ENCODE measurements at regions not wholly inside any gene's neighbourhood (a gene's known extent, or its start where the extent isn't known, plus 50 kb on each side); places are given as distances from the start of the nearest gene placed in this dataset.

DNA sequence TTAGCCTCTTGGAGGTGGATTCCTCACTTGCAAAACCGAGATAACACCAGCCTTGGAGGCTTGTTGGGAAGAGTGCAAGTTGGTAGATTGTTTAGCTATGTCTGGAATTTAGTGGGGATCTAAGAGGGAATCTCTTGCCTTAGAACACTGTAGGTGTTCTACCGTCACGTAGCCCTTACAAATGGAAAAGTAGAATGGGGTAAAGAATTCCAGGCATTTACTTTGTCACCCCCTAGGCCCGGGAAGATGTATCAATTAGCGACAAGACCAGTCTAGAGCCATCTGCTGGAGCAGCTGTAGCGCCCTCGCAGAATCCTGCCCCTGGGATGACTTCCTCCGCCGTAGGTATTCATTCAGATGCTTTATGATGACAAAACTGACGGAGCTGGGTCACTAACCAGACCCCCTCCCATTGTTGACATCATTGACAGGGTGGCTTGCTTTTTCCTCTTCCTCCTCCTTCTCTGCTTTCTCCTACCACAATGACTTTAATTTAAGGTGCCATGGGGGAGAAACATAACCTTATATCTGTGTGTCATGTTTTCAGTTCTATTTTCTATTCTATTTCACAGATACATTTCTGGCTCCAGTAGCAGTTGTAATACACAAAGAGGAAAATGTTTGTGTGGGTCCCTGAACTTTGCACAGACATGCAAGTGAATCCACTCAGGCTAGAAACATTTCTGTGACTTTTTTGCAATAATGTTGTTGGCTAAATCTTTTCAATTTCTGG is 262.6 kb upstream of the LYZL1 start:
- TF ChIP-seq, protein P1, sequence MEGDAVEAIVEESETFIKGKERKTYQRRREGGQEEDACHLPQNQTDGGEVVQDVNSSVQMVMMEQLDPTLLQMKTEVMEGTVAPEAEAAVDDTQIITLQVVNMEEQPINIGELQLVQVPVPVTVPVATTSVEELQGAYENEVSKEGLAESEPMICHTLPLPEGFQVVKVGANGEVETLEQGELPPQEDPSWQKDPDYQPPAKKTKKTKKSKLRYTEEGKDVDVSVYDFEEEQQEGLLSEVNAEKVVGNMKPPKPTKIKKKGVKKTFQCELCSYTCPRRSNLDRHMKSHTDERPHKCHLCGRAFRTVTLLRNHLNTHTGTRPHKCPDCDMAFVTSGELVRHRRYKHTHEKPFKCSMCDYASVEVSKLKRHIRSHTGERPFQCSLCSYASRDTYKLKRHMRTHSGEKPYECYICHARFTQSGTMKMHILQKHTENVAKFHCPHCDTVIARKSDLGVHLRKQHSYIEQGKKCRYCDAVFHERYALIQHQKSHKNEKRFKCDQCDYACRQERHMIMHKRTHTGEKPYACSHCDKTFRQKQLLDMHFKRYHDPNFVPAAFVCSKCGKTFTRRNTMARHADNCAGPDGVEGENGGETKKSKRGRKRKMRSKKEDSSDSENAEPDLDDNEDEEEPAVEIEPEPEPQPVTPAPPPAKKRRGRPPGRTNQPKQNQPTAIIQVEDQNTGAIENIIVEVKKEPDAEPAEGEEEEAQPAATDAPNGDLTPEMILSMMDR (IDR thresholded peaks at IDR 0.05; ENCODE audit: insufficient read depth, low read length) = no peak
- H3K4me3 ChIP-seq (ENCODE audit: low read depth, low read length) = no peak overlapping the region
- no peak for DNase-seq (ENCODE audit: low read depth)

DNA sequence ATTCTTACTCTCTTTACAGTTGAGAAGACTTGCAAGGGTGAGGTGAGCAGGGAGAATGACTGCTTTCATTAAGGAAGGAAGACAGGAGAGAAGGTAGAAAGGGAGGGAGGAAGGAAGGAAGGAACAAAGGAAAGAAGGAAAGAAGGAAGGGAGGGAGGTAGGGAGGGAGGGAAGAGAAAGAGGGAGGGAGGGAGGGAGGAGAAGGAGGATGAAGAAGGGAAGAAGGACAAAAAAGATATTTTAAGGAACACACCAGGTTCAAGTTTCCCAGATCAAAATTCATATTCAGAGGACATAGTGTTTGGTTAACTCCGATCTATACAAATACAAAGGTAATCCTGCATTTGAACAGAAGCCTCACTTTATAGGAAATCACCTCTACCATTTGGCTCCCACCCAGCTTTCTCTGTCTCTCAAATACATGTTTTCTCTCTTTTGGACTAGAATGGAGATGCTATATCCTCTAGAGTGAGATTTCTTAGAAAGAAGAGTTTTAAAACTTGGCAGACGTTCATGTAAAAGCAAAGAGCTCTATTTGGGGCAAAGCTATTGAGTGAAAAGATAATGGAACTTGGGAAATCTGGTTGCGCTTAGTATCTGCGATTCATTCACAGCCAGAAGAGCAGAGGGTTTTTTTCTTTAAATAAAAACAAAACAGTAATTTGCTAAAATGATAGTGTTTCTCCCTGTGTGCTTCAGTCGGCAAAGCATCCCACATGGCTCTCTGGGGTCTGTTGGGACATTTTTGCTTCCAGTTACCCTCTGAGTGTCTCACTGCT is 261.9 kb upstream of the LYZL1 start:
- TF ChIP-seq, protein P1 (IDR thresholded peaks at IDR 0.05; ENCODE audit: insufficient read depth, low read length) = no peak
- no peak overlapping the region for H3K4me3 ChIP-seq (ENCODE audit: low read depth, low read length)
- DNase-seq (ENCODE audit: low read depth) = no peak

DNA sequence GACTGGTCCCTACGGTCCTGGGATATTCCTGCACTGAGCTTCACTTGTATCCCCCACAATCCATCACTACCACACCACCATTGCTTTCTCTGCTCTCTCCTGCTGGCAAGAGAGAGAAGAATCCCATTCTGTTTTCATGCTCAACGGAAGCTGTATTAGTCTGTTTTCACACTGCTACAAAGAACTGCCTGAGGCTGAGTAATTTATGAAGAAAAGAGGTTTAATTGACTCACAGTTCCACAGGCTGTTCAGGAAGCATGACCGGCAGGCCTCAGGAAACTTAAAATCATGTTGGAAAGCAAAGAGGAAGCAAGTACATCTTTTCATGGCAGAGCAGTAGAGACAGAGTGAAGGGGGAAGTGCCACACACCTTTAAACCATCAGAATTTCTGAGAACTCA is 260.4 kb upstream of the LYZL1 start:
- DNase-seq (ENCODE audit: low read depth) = no peak
- TF ChIP-seq, protein P1 (IDR thresholded peaks at IDR 0.05; ENCODE audit: insufficient read depth, low read length) = no peak
- no peak overlapping the region for H3K4me3 ChIP-seq (ENCODE audit: low read depth, low read length)

DNA sequence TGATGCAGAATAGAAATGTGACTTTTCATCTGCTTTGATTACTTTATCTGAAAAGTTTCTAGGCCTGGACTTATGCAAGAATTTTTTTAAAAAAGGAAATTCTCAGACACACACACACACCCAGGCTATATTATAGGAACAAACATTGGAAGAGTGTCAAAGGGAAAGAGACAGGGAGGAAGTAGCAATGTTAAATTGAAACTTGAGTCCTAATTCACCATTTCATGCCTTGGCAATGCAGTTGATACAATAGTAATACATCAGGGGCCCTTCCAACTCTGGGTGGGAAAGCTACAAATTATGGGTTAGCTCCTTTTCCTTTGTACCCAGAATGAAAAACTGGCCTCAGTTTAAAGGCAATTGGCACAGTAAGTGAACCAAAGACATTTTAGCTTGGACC is 258.0 kb upstream of the LYZL1 start:
- H3K4me3 ChIP-seq (ENCODE audit: low read depth, low read length) = no peak overlapping the region
- TF ChIP-seq, protein P1 (IDR thresholded peaks at IDR 0.05; ENCODE audit: insufficient read depth, low read length) = no peak
- peak; percentile 12 for DNase-seq (ENCODE audit: low read depth)

DNA sequence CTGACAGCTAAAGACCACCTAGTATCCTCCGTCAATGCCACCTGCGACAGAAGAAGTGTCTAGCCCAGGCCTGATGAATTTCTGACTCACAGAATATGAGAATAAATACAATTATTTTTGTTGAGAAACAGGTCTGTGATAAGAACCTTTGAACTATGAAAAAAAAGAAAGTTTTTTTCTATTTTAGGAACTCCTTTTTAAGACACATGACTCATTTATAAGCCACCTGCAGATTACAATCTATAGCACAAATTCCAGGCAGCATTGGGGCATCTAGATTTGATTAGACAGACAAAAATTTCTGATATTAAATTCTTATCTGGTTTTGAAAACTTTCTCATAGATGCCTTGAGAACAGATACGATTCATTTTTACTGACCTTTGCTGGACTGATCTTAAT is 256.7 kb upstream of the LYZL1 start:
- no peak for DNase-seq (ENCODE audit: low read depth)
- no peak overlapping the region for H3K4me3 ChIP-seq (ENCODE audit: low read depth, low read length)
- TF ChIP-seq, protein P1 (IDR thresholded peaks at IDR 0.05; ENCODE audit: insufficient read depth, low read length) = no peak

DNA sequence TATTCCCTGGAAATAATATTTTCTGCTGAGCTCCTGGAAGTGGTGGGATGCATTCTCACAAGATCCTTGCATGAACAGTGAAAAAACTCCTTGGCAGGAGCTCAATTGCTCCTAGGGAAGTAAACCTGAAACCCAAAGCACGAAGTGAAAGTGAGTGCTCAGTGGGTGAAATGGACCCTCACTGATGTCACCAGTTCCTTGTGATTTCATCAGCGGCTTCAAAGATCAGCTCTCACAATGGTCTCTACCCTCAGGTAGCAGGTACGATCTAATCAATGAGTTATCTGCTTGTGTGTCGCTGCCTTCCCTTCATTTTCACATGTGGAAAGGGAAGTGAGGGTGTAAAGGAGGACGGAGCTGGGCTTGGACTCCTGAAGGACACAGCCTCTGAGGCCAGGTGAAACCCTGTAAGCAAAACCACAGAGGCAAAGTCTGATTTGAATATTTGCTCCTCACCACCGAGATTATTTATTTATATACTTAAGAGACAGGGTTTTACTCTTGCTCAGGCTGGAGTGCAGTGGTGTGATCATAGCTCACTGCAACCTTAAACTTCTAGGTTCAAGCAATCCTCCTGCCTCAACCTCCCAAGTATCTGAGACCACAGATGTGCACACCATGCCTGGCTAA is 255.4 kb upstream of the LYZL1 start:
- DNase-seq (ENCODE audit: low read depth) = no peak
- no peak overlapping the region for H3K4me3 ChIP-seq (ENCODE audit: low read depth, low read length)
- TF ChIP-seq, protein P1 (IDR thresholded peaks at IDR 0.05; ENCODE audit: insufficient read depth, low read length) = no peak
